A673 (cell line): ENCODE measurements at regions not wholly inside any gene's neighbourhood (a gene's known extent, or its start where the extent isn't known, plus 50 kb on each side); places are given as distances from the start of the nearest gene placed in this dataset.

Experiments
- CTCF ChIP-seq: fragments of 300-800, 200-600 bp; sonication (generic); conservative IDR thresholded peaks from 2 replicates; pipeline ENCODE4 v1.5.1; 2017; ENCODE audit warnings: low read depth, mild to moderate bottlenecking, antibody characterized with exemption, low read length, moderate library complexity, mixed read lengths
- EZH2 ChIP-seq: fragments of 200-600 bp; sonication (generic); IDR thresholded peaks from 2 replicates; pipeline ENCODE4 v1.6.1; 2017; ENCODE audit warnings: borderline replicate concordance, low read depth, mild to moderate bottlenecking, mixed read lengths, antibody characterized with exemption, low read length; ENCODE audit not compliant: poor library complexity, severe bottlenecking

GRCh38 chr5:116738239-116738614 is 163.6 kb upstream of the SEMA6A start:
- TF ChIP-seq CTCF = no peak
- no peak for TF ChIP-seq EZH2
